SK-N-MC (cell line): ENCODE measurements at regions not wholly inside any gene's neighbourhood (a gene's known extent, or its start where the extent isn't known, plus 50 kb on each side); places are given as distances from the start of the nearest gene placed in this dataset.

ENCODE experiments used
- EZH2 ChIP-seq: fragments of 200-600 bp; sonication (generic); IDR thresholded peaks from one replicate; pipeline ENCODE4 v1.6.1; 2017; ENCODE audit warnings: antibody characterized with exemption
- FOXP2 ChIP-seq: optimal IDR thresholded peaks from 2 replicates; pipeline ENCODE3; 2011; ENCODE audit warnings: mild to moderate bottlenecking, moderate library complexity; ENCODE audit not compliant: insufficient read depth; ENCODE audit errors: extremely low read length, control extremely low read depth
- POLR2AphosphoS5 ChIP-seq: IDR thresholded peaks from 2 replicates; pipeline ENCODE4 v1.6.1; 2012; ENCODE audit warnings: mild to moderate bottlenecking, low read depth, low read length, borderline replicate concordance

DNA sequence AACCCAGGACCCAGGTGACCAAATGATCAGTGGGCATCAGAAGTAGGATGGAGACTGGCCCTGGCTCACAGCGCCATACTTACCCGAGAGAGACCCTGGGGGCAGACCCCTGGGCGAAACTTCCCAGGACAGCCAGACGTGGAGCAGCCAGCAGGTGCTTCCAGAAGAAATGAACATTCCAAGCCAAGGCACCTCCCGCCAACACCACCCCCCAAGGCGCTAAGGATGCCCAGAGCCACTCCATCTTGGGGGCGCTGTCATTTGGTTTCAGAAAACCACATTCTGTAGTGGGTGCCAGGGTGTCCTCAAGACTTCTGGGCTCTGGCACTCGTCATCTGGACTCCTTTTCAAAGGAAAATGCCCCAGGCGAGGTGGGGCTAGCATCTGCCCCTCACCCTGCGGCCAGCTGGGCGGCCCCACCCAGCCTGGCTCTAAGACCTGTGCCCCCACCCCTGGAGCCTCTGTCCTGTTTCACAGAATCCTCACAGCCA is 98.8 kb downstream of the RIPK4 start:
- TF ChIP-seq POLR2AphosphoS5: no peak
- TF ChIP-seq EZH2: no peak
- TF ChIP-seq FOXP2: no peak
